HG02852 (cell line): ENCODE measurements at regions not wholly inside any gene's neighbourhood (a gene's known extent, or its start where the extent isn't known, plus 50 kb on each side); places are given as distances from the start of the nearest gene placed in this dataset.
A peak's percentile ranks its signal among the peaks of the same experiment; 100 is the strongest.
"Not testable (repeated sequence)": the region's sequence is repeated elsewhere in the genome, so short reads cannot be mapped to it uniquely, and the experiment has no call there.

Experiments
- ATAC-seq: cut with Tn5 transposase; IDR thresholded peaks from one replicate; pipeline ENCODE4 v1.9.1; 2021; ENCODE audit warnings: mild to moderate bottlenecking, moderate library complexity; ENCODE audit not compliant: unreplicated experiment

GRCh38 chr5:114957384-114957783 is 212.3 kb downstream of the TRIM36 start:
- no peak for ATAC-seq

GRCh38 chr5:114953565-114953964 is 216.1 kb downstream of the TRIM36 start:
- peak; percentile 67 for ATAC-seq

- no peak for ATAC-seq
Measured at GRCh38 chr5:114952876-114953275, 216.8 kb downstream of the TRIM36 start.

GRCh38 chr5:114949756-114950155 is 220.0 kb downstream of the TRIM36 start:
- ATAC-seq: no peak

GRCh38 chr5:114948986-114949621 is 220.6 kb downstream of the TRIM36 start:
- no peak for ATAC-seq

- ATAC-seq: no peak
Measured at GRCh38 chr5:114948363-114948762, 221.3 kb downstream of the TRIM36 start.

- no peak for ATAC-seq
Measured at GRCh38 chr5:114940709-114941108, 229.0 kb downstream of the TRIM36 start.

GRCh38 chr5:114935490-114935889 is 234.2 kb downstream of the TRIM36 start:
- no peak for ATAC-seq

- ATAC-seq: no peak
Measured at GRCh38 chr5:114928644-114929462, 240.9 kb downstream of the TRIM36 start.

- no peak for ATAC-seq
Measured at GRCh38 chr5:114924769-114925168, 244.9 kb downstream of the TRIM36 start.

GRCh38 chr5:114912189-114912920 is 257.4 kb downstream of the TRIM36 start:
- no peak for ATAC-seq

- ATAC-seq: no peak
Measured at GRCh38 chr5:114910727-114911126, 259.0 kb downstream of the TRIM36 start.

GRCh38 chr5:114909424-114909823 is 260.3 kb downstream of the TRIM36 start:
- ATAC-seq: no peak

- ATAC-seq: no peak
Measured at GRCh38 chr5:114903767-114904166, 265.9 kb downstream of the TRIM36 start.

- no peak for ATAC-seq
Measured at GRCh38 chr5:114898602-114899001, 271.1 kb downstream of the TRIM36 start.

GRCh38 chr5:114883675-114884074 is 286.0 kb downstream of the TRIM36 start:
- ATAC-seq: no peak

GRCh38 chr5:114859438-114859735 is 310.3 kb downstream of the TRIM36 start:
- no peak for ATAC-seq

GRCh38 chr5:114858665-114859437 is 310.9 kb downstream of the TRIM36 start:
- ATAC-seq: no peak

GRCh38 chr5:114857941-114858551 is 311.7 kb downstream of the TRIM36 start:
- ATAC-seq: no peak

GRCh38 chr5:114844711-114845110 is 325.0 kb downstream of the TRIM36 start:
- not testable (repeated sequence) for ATAC-seq

GRCh38 chr5:114839360-114839759 is 330.3 kb downstream of the TRIM36 start:
- no peak for ATAC-seq
